K562 (cell line): ENCODE measurements at regions not wholly inside any gene's neighbourhood (a gene's known extent, or its start where the extent isn't known, plus 50 kb on each side); places are given as distances from the start of the nearest gene placed in this dataset.

Experiments
- ERF ChIP-seq: fragments of 450-650 bp; formaldehyde crosslinking; IDR thresholded peaks from 2 replicates; pipeline ENCODE4 v1.4.0; 2020; ENCODE audit warnings: mild to moderate bottlenecking, mixed read lengths
- HMGN3 ChIP-seq: IDR thresholded peaks from 2 replicates; pipeline ENCODE4 v1.6.1; 2011; ENCODE audit warnings: borderline replicate concordance, low read depth, mild to moderate bottlenecking, mixed read lengths, low read length; ENCODE audit not compliant: insufficient read length; ENCODE audit errors: extremely low read depth
- KLF1 ChIP-seq: fragments of 450-650 bp; IDR thresholded peaks from 2 replicates; pipeline ENCODE4 v1.6.1; 2016; ENCODE audit warnings: missing genetic modification characterization, missing compliant biosample characterization
- ZNF354B ChIP-seq: fragments of 250-450 bp; sonication (Bioruptor Pico); IDR thresholded peaks from 2 replicates; pipeline ENCODE4 v1.4.0; 2020
- ZNF384 ChIP-seq: IDR thresholded peaks from 2 replicates; pipeline ENCODE4 v1.6.1; 2012; ENCODE audit warnings: low read depth, low read length, improper control_type of control experiment
- TF ChIP-seq, protein P1 (sequence below): fragments of 200-600 bp; sonication (generic); IDR thresholded peaks from one replicate; pipeline ENCODE4 v1.6.1; 2012; ENCODE audit warnings: mild to moderate bottlenecking, low read depth, low read length, inconsistent platforms

DNA sequence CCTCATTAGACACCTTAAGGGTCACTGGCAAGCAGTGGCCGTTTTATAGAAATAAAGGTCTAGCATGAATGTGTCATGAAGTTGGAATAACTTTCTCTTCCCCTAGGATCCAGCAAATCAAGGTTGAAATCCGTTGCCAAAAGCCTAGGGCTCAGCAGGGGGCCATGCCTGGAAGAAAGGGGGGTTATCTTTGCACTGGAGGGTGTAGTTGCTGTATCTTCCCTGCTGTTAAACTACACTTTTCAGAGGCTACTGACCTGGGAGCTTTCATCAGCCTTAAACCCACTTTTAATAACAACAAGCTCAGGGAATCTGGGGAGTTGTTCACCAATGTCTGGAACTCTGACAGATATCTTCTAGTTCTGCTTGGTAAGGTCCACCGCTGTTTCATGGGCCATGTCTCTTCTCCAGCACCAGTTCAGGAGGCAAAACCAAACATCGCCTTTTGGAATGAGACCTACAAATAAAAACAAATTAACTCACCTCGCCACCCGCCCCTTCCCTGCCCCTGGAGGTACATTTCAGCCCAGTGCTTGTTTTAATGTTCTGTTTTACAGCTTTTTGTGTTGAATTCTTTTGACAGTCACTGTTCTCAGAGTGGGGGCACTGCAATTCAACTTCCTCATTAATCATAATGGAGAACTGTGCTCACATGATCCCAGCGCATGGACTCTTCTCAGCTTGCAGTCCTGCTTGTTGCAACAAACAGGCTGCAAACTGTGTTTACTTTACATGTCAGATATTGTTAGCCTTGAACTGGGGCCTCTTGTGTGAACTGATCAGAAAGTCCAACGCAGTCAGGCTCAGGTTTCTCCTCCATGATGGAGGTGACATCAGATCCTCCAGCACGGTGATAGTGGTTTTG lies 508.7 kb downstream of the KCNJ2 start (continued):
- TF ChIP-seq, protein P1, sequence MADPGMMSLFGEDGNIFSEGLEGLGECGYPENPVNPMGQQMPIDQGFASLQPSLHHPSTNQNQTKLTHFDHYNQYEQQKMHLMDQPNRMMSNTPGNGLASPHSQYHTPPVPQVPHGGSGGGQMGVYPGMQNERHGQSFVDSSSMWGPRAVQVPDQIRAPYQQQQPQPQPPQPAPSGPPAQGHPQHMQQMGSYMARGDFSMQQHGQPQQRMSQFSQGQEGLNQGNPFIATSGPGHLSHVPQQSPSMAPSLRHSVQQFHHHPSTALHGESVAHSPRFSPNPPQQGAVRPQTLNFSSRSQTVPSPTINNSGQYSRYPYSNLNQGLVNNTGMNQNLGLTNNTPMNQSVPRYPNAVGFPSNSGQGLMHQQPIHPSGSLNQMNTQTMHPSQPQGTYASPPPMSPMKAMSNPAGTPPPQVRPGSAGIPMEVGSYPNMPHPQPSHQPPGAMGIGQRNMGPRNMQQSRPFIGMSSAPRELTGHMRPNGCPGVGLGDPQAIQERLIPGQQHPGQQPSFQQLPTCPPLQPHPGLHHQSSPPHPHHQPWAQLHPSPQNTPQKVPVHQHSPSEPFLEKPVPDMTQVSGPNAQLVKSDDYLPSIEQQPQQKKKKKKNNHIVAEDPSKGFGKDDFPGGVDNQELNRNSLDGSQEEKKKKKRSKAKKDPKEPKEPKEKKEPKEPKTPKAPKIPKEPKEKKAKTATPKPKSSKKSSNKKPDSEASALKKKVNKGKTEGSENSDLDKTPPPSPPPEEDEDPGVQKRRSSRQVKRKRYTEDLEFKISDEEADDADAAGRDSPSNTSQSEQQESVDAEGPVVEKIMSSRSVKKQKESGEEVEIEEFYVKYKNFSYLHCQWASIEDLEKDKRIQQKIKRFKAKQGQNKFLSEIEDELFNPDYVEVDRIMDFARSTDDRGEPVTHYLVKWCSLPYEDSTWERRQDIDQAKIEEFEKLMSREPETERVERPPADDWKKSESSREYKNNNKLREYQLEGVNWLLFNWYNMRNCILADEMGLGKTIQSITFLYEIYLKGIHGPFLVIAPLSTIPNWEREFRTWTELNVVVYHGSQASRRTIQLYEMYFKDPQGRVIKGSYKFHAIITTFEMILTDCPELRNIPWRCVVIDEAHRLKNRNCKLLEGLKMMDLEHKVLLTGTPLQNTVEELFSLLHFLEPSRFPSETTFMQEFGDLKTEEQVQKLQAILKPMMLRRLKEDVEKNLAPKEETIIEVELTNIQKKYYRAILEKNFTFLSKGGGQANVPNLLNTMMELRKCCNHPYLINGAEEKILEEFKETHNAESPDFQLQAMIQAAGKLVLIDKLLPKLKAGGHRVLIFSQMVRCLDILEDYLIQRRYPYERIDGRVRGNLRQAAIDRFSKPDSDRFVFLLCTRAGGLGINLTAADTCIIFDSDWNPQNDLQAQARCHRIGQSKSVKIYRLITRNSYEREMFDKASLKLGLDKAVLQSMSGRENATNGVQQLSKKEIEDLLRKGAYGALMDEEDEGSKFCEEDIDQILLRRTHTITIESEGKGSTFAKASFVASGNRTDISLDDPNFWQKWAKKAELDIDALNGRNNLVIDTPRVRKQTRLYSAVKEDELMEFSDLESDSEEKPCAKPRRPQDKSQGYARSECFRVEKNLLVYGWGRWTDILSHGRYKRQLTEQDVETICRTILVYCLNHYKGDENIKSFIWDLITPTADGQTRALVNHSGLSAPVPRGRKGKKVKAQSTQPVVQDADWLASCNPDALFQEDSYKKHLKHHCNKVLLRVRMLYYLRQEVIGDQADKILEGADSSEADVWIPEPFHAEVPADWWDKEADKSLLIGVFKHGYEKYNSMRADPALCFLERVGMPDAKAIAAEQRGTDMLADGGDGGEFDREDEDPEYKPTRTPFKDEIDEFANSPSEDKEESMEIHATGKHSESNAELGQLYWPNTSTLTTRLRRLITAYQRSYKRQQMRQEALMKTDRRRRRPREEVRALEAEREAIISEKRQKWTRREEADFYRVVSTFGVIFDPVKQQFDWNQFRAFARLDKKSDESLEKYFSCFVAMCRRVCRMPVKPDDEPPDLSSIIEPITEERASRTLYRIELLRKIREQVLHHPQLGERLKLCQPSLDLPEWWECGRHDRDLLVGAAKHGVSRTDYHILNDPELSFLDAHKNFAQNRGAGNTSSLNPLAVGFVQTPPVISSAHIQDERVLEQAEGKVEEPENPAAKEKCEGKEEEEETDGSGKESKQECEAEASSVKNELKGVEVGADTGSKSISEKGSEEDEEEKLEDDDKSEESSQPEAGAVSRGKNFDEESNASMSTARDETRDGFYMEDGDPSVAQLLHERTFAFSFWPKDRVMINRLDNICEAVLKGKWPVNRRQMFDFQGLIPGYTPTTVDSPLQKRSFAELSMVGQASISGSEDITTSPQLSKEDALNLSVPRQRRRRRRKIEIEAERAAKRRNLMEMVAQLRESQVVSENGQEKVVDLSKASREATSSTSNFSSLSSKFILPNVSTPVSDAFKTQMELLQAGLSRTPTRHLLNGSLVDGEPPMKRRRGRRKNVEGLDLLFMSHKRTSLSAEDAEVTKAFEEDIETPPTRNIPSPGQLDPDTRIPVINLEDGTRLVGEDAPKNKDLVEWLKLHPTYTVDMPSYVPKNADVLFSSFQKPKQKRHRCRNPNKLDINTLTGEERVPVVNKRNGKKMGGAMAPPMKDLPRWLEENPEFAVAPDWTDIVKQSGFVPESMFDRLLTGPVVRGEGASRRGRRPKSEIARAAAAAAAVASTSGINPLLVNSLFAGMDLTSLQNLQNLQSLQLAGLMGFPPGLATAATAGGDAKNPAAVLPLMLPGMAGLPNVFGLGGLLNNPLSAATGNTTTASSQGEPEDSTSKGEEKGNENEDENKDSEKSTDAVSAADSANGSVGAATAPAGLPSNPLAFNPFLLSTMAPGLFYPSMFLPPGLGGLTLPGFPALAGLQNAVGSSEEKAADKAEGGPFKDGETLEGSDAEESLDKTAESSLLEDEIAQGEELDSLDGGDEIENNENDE: no peak
- no peak for TF ChIP-seq ERF (CRISPR knock-in tag)
- TF ChIP-seq KLF1 (tag): no peak
- TF ChIP-seq ZNF354B (CRISPR knock-in tag): no peak
- TF ChIP-seq ZNF384: no peak
- TF ChIP-seq HMGN3: no peak
